ENCODE measurements at regions not wholly inside any gene's neighbourhood (a gene's known extent, or its start where the extent isn't known, plus 50 kb on each side); places are given as distances from the start of the nearest gene placed in this dataset.

DNA sequence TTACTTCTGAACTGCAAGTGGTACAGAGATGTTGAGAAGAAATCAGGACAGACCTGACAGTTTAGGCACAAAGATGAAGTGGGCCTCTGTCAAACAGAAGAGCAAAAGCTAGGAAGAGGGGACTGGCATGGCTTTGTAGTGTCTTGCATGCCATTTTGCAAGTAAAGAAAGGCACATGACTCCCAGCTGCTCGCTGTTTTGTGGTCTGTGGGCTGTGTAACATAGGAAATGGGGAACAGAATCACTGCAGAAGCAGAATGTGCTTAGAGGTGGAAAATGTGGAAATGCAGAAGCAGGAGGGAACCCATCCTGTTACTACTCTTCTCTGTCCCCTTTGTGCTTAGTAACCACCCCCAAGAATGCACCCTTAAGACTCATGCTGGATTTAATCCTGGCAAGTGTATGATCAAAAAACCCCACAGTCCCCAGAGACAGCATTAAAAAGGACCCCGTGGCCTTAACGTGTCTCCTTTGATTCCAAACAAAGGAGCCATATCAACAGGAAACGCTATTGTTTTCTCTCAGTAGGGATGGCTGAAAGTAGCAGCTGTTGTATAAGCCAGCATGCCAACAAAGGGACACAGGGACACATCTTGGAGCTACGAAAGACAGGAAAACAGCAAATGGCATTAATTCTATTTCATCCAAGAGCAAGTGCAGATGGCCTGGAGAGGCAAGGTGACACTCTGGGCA, 177.6 kb upstream of the GLRA2 start:
- TF ChIP-seq TAF1 (IDR thresholded peaks at IDR 0.05; ENCODE audit: borderline replicate concordance, low read depth, low read length) (no peak), POLR2A (IDR thresholded peaks at IDR 0.05; ENCODE audit: low read depth, low read length) (no peak)

Measured in GM12892 (cell line).